Lung microvascular endothelial cell (primary cell): ENCODE measurements at regions not wholly inside any gene's neighbourhood (a gene's known extent, or its start where the extent isn't known, plus 50 kb on each side); places are given as distances from the start of the nearest gene placed in this dataset.

ENCODE experiments used
- DNase-seq, 2 donors: peaks; one replicate each; pipeline versions ENCODE4 v3.0.0 to v3.0.0-alpha.2; 2010; ENCODE audit warnings: low read depth in 2 of 2

DNA sequence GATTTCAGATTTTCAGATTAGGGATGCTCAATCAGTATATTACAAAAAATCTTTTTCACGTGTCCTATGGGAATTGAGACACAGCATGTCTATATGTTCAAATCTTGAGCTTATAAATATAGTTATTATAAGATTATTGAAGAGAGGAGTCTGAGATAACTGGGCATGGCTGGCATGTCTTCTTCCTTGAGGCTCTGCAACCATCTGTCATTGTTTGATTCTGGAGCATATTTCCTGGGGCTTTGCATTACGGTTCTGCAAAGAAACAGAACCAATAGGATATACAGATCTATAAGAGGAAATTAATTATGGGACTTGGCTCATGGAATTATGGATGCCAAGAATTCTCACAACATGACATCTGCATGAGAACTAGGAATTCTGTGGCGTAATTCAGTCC, 386.1 kb downstream of the SOCS6 start:
- no peak for DNase-seq

DNA sequence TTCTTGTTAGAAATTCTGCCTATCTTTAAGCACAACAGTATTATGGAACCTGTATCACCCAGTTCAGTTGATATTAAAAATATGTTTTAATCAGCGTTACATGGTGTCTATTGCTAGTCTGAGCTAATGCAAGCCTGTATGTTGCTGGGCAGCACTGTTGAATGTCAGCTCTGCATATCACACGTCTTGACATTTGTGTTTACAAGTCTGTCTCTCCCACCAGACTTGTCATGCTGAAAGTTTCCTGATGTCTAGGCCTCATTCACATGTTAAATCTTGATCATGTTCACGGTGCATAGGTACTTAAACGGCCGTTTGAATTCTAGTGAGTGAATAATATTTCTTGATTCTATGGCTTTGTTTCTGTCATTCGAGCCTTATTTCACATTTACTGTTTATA, 385.0 kb downstream of the SOCS6 start:
- DNase-seq = no peak

DNA sequence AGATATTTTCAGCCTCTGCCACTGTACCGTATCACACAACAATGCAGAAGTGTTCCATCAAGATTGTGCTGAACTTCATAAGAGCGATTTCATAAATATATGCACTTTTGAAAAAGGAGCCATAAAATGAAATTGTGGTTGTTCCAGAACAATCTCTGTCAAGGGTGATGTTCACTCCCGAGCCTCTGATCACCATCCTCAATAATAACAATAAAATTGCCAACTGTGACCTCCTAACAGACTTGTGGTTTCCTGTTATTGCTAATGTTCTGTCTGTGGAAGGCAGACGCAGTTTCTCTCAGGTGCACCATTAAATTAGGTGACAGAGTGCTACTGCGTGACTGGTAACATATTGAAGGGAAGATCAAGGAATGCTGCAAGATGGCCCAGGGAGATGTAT, 383.7 kb downstream of the SOCS6 start:
- no peak for DNase-seq

DNA sequence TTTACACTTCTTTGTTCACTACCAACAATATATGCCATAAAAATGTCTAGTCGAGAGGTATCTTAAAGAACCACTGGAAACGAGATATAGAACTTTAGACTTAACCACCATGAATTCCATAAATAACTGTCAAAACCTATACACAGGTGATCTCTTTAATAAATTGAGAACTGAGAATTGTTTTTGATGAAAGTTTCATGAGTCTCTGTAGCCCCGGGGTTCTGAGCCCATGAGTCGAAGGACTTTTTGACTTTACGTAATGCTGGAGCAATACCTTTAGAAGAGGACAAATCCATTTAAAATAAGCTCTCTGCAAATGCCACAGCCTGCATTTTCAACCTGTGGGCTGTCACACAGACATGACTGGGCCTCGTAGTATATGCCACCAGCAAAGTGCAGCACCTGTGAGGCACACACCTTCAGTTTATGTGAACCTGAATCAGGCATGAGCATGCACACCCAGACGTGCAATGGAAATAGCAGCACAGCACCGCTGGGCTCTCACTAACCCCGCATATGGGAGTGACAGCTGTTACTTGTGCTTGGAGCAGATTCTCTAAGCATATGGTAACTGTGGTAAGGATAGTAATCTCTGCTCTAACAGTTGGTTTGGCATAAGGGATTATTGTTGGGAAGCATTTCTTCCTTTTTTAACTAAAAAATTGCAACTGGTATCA, 383.2 kb downstream of the SOCS6 start:
- no peak for DNase-seq

DNA sequence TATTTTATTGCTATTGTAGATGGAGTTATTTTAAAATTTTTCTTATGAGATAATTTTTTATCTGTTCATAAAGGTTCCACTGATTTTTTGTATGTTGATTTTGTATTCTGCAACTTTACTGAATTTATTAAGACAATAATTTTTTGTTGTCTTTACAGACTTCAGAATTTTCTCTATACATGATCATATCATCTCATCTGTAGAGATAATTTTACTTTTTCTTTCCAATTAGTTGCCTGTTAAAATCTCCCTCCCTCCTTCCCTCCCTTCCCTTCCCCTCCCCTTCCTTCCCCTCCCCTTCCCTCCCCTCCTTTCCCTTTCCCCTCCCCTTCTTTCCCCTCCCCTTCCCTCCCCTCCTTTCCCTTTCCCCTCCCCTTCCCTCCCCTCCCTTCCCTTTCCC, 378.1 kb downstream of the SOCS6 start:
- no peak for DNase-seq

DNA sequence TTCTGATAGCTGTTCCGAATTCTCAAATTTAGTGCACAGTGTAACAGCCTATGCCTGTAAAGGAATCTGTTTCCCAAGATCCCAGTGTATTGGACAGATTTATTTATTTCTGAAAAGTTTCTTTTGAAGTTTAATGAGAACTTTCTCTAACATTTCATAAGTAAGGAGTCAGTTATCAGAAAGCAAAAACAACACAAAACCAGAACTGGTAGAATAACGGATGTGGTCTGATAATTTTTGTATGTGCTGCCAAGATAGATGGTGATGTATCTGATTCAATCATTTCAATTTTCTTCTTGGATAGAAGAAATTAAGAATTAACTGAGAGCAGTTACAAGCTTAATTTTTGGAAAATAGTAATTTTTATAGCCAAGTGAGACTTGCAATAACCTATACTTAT, 374.3 kb downstream of the SOCS6 start:
- no peak for DNase-seq

DNA sequence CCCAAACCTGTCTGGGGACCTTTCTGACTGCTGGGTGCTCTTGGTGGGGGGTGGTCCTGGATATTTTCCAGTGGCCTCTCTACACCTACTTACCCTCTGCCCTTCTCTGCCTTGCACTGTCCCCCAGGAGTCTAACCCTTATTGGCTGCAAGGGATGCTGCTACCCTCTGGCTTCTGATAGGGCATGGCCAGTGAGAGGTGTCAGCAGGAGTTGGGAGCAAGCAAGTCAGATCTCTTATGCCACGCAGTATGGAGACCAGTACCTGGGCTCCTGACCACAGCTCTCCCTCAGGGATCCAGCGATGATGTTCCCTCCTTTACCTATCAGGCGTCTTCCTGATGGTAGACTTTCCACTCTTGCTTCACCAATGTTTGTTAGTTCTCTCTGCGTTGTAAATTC, 373.7 kb downstream of the SOCS6 start:
- no peak for DNase-seq

DNA sequence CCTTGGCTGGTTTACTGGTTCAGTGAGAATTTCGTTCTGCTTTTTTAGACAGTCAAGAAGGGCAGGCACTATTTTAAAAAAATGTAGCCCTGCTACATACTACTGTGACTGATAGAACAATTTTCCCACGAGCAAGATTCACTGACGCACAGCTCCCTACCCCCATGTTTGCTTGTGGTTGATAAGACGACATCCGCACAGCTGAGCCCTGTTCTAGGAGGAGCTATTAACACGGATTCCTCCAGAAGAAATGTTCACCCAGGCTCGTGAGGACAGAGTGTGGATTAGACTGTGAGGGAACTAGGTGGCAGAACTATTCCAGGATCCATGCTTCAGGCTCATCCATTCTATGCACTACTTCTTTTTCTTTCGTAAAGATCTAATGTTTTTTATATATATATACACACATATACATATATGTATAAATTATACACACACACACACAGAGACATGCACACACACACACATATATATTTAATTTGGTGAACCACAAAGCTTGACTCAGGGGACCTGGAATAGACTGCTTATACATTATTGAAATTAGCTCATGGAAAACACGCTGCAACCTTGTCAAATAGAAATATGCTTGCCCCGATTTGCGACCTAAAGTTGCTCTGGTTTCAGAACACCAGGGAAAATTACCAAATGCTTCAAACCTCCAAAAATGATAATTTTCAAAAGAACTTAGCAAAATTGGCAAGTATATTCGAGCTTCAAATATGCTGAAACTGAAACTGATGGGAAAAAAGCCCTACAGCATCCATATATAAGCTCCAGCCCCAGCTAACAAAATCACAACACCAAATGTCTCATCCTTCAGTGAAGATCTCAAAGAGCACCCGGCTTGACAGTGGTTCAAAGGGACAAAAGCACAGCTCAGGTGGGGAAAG, 370.4 kb downstream of the SOCS6 start:
- DNase-seq = no peak

DNA sequence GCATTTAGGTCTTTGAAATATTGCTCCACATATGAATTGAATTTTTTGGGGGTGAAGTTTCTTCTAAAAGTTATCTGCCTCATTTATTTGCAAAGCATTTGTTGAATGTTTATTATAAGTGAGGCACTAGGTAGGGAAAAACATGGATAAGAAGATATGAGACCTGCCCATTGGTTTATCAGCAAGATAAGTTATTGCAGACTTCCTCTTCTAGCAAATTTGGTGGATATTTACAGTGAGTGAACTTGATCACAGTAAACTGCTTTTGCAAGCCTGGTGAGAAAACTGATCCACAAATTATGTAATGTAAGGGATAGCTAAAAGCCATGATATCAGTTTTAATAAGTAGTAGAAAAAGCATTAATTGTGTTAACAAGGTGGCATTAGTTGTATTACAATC, 364.8 kb downstream of the SOCS6 start:
- DNase-seq = no peak

DNA sequence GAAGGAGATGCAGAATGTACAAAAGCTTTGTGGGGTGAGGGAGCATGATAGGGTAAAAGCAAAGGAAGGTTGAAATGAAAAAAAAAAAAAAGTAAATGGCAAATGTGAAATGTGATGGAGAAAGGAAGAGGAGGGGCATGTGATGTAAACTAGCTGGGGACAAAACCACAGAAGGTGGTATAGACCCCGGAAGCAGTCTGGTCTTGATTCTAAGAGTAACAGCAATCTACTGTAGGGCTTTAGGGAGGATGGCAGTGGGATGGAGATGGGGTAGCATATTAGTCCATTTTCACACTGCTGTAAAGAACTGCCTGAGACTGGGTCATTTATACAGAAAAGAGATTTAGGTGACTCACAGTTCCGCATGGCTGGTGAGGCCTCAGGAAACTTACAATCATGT, 362.0 kb downstream of the SOCS6 start:
- no peak for DNase-seq

DNA sequence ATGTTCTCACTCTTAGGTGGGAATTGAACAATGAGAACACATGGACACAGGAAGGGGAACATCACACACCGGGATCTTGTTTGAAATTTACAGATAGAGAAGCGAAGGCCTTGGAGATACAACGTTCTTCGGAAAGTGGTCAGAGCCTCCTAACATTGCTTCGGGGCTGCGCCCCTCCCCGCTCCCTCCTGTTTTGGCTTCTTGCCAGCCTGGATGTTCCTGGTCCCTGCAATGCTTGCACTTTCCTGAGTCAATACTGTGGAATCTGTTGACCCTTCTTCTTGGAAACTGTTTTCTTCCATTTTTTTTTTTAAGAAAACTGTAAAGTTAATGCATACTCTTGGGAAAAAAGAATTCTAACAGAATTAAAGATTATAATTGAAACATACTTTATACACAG, 360.8 kb downstream of the SOCS6 start:
- no peak for DNase-seq

DNA sequence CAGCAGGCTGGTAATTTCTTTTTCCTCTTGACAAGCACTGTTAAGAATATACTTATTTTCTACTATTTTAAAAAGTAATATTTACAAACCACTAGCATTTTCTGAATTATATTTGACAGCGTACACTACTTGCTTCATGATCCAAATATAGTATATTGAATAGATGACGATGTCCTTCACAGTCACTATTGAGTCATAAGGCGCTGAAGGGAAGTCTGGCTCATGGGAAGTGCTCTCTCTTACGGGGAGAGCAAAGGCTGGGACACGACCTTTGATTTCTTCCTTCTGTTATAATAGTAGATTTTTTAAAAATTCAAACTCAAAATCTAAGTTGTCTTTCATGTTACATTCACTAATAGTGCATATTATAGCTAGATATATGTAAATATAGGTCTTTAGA, 357.1 kb downstream of the SOCS6 start:
- no peak for DNase-seq

DNA sequence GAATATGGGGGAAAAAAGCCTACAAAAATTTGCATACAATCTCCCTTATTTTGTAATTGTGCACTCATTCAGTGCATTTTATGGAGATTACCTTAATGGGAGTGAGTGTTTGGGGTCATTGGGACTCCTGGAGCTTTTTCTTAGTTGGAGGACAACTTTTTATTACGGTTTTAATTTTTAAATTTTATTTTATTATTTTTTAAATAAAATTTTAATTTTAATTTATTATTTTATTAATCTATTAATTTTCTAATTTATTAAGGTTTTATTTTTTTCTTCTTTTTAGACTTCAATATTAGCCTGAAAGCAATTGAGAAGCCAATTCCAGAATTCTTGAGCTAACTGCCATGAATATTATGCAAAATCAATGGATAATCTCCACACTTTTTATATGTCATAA, 355.0 kb downstream of the SOCS6 start:
- no peak for DNase-seq

DNA sequence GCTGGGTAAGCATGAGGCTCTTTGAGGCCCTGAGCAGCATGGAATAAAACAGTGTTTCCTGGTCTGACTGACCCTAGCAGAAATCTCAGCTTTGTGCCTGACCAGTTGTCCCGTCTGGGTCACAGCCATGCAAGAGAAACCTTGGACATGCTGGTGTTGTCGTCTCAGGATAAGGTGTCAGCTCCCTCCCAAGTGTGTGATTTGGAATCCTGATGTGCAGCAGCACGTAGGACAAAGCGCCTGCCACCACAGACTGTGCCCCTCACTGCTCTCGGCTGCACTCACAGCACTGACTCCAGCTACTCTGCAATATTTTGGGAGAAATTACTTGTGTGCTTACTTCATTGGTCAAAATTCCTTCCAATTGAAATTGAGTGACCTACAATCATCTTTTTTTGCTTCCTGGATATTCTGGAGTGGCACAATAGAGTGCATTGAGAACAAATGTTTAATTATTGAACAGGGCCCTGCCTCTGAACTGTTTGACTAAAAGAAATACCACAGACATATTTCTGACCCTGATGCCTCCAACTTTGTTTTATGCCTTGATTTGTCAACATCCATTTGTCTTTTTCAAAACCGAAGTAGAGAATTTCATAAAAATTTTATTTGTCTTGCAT, 352.4 kb downstream of the SOCS6 start:
- no peak for DNase-seq

DNA sequence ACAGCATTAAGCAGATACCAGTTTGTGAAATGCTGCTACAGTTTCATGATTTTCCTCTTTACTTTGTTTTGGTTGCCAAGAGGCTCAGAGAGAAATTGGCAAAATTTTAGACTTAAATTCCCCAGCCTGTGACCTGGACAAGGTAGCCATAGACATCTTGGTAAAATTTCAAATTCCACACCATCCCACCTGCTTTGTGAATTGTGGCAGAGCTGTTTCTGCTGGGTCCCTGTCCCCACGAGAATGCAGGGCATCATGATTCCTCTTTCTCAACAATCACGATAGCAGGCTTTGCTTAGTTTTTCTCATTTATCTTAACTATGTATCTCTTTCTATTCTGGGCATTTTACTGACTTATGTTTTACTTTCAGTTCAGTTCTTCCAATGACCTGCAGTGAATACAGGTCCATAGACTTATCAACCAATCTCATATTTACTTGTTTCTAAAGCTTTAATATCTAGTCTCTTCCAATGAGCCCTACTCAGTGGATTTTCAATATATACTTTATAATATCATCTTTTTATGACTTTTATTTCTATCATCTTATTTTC, 351.6 kb downstream of the SOCS6 start:
- no peak for DNase-seq

DNA sequence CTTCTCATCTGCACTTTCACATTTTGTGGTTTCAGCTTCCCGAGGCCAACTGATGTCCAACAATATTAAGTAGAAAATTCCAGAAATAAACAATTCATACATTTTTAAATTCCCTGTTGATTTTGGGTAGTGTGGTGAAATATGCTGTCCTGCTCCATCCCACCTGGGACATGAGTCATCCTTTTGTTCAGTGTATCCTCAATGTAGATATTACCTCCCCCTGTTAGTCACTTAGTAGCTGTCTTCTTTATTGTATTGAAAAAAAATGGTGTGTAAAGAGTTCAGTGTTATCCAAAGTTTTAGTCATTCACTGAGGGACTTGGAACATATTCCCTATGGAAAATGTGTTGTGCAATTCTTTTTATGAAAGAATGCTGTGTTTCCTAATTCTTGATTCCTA, 348.1 kb downstream of the SOCS6 start:
- no peak for DNase-seq

DNA sequence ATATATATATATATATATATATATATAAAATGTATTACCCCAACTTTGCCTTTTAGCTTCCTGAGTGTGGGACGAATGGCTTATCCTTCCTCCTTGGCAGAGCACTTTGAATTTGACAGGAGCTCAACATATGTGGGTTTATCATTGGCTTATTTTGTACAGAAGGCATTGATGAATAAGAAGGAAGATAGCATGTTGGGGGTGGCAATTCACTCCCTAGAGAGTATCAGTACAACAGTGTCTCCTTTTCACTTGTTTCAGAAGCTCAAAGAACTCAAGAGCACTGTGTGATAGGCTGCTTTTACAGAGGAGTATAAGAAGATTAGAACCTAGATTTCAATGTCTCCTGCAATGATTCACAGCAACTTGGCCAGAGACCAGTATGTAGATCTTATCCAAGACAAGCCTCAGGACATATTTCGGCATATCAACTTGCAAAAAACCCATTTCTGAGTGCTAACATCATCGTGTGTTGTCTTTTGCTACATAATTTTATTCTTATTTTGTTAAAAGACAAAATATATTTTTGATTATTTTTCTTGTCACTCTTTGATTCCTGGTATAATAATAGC, 345.8 kb downstream of the SOCS6 start:
- DNase-seq = no peak

DNA sequence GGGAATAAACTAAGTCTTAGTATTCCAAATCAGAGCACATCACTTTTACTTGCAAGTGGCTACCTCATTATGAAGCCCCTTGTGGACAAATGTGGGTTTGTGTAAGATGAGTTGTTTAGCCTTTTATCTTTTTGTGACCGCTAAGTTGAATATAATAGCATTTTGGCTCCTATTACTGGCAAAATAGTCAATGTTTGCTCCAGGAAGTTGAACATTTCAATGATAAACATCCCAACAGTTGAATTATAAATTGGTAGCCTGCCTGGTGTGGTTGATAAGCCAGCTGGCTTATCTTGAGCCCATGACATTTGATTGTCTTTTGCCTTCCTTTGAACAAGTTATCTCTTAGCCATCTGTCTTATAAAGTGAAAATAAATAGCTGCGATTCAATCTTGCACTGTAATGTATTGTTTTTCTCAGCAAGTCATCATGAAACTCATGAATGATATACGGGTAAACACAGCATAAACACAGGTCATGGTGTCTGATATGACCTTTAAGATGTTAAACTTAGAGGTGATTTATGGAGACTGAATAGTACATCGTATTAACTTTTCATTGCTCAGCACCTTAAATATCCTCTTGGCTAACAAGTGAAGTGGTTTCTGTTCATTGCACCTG, 338.4 kb downstream of the SOCS6 start:
- DNase-seq = no peak

DNA sequence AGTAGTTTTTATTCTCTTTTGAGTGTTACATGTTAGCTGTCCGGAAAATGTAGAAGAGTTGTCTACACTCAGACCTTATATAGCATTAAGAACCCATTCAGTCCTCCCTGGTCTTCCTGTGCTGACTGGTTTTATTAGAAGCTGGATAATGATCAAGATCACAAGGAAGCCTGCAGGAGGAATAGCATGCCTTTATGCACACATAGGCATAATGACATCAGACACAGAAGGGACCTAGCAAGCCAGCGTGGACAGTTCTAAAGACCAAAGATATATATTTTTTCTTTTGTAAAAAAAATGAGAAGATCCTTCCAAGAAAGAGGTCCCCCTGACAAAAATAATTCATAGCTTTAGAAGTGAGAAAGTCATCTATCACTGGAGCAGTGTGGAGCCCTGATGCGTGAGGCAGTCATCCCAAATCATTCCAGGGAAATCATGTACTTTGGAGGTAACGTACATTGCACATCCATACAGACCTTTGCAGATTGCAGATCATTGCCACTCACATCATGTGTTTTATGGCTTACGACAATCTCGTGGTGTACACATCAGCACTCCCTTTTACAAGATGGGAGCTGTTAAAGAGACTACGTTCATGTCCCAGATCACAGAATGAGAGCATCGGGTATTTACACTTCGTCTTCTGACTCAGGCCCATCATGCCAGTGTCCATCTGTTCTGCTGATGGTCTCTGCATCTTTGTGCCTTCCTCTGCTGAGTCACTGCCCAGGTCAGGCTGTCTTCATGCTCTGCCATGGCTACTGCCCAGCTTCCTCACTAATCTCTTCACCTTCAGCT, 334.0 kb downstream of the SOCS6 start:
- DNase-seq = no peak

DNA sequence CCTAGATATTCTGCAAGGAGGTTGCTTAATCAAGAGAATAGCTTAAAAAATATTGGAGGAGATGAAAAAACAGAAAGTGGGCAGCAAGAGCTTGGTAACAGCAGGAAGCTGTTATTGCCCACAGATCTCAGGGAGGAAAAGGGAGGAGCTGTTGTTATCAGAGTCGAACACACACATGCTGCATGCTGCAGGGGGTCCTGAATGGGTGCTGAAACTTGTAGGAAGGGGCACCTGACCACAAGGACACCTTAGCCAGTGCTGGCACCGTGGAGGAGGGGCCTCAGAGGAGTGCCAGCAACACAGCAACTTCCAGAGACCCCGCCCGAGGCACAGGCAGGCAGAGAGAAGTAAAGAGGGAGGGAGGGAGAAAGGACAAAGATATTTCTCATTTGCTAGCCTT, 332.9 kb downstream of the SOCS6 start:
- DNase-seq = no peak
